PFSK-1 (cell line): ENCODE measurements at regions not wholly inside any gene's neighbourhood (a gene's known extent, or its start where the extent isn't known, plus 50 kb on each side); places are given as distances from the start of the nearest gene placed in this dataset.

Source experiments
- POLR2AphosphoS5 ChIP-seq: IDR thresholded peaks from 2 replicates; pipeline ENCODE4 v1.6.1; 2012; ENCODE audit warnings: low read depth, mild to moderate bottlenecking, control low read depth, low read length, moderate library complexity
- SIN3A ChIP-seq: IDR thresholded peaks from 2 replicates; pipeline ENCODE4 v1.6.1; 2012; ENCODE audit warnings: mild to moderate bottlenecking, low read length, moderate library complexity, borderline replicate concordance; ENCODE audit not compliant: insufficient read depth
- TAF1 ChIP-seq: IDR thresholded peaks from 2 replicates; pipeline ENCODE4 v1.6.1; 2012; ENCODE audit warnings: low read length, control low read depth, borderline replicate concordance; ENCODE audit not compliant: insufficient read depth

DNA sequence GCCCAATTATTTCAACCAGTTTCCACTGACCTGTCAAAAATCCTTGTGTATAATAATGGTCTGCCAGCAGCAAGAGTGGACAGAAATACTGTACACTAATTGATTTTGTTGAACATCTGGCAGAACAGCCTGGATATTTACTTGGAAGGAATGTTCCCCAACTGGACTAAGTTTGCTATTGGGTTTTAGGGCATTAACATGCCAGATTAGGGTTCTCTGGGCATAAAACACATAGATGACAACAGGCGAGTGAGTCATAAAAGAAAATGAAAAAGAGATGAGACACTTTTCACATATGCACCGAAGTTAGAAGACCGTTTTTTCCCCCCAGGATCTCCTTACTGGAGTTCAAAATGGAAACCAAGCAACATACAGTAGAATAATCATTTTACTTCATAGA is 236.3 kb upstream of the NAV3 start:
- no peak for TF ChIP-seq TAF1
- no peak for TF ChIP-seq SIN3A
- TF ChIP-seq POLR2AphosphoS5 = no peak
